GM19324 (cell line): ENCODE measurements at regions not wholly inside any gene's neighbourhood (a gene's known extent, or its start where the extent isn't known, plus 50 kb on each side); places are given as distances from the start of the nearest gene placed in this dataset.

Experiments used
- ATAC-seq: cut with Tn5 transposase; IDR thresholded peaks from one replicate; pipeline ENCODE4 v1.9.1; 2021; ENCODE audit warnings: mild to moderate bottlenecking, moderate library complexity; ENCODE audit not compliant: unreplicated experiment, low FRiP score

DNA sequence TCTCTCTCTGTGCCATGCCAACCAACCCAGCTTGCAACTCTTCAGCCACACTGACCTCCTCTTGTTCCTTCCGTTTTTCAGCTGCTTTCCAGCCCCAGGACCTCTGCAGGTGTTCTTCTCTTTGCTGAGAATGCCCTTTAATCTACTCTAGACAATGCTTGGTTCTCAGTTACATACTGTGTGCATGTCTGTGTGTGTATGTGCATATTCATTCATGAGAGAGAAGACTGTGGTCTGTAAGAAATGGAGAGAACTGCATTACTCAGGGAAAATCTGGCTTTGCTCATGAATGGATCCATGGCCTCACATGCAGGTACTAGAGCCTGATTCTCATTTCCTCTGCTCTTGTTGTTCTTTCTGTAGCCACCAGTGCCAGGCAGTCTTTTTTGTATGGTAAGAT is 636.9 kb upstream of the TENM3 start:
- no peak for ATAC-seq

DNA sequence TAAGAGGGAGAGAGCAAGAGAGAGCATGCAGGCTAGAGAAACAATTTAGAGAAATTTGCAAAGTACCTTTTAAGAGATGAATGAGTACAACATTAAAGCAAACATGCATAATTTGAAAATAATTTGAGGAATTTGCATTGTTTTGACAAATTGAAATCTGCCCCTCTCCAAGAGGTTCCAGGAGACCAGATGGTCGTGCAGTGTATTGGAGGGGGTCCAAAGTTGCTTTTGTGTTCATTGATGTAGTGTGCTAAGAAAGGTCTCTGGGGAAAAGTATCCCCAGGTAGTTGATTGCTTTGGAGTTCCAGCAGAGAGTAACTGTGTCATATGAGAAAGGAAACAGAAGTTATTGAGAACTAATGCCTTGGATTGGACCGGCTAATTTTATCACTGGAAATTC is 635.0 kb upstream of the TENM3 start:
- no peak for ATAC-seq

DNA sequence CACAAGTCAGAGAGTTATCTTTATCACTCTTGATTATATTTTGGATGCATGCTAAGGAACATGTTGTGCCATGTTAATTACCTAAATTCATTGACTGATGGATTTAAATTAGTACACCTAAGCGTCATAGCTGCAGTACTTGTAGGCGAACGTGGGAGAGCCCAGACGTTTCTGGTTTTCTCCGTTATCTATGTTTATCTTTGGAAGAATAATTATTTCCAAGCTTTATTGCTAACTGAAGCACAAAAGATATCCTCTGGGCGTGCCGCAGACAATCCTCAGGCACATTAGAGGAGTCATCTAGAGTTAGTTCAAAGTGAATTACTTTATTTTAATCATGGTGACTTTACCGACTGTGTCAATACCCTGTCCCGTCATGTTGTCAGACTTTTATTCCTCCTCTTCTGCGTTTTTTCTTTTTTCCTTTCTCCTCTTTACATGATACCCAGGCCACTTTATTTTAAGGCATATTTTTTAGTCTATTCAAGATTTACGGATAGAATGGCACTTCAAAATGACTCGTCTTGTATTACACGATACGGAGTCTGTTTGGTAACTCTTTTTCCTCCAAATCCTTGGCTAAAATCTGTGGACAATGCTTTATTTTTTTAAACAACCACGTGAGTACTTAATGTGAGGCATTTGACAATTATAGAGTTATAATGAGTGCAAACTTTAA is 632.0 kb upstream of the TENM3 start:
- ATAC-seq = no peak

DNA sequence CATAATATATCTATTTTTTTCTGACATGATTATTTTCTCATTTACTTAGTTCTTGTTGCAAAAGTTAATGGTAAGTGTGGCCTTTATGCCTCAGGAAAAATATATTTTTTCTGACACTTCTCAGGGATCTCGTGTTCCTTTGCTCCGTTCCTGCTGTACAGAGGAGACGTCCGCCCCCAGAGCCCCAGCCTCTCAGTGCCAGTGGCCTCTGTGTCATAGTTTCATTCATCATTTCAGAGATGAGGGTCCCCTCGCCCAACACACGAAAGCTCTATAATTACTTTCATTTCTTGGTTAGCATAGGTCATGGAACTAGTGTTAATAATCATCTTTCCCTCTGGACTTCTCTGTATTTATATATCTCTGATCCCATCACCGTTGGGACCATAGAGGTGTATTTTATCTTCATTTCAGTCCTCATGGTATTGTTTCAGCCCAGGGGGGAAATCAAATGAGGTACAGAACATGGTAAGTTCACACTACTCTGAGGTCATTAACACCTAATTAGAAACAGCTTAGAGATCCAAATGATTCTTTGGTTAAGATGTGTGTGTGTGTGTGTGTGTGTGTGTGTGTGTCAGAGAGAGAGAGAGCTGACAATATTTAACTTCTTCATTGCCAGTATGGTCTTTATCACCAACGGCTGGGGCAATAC is 631.1 kb upstream of the TENM3 start:
- ATAC-seq = no peak

DNA sequence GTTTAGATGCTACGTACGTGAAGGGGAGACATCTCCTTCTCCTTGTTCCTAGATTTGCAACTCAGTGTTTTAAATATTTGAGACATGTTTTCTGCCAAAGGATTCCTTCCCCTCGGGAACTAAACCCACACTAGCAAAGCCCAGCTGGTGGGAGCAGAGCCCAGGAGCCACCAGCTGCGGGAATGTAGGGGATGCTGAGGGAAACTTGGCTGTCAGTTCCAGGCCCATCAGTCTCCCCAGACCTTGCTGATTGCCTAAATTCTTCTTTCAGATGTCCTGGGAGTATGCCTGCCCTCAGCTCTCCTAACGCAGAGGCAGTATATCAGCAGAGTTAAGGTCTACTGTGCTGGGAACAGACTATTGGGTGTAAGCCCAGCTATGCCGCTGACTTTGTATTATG is 630.0 kb upstream of the TENM3 start:
- no peak for ATAC-seq

DNA sequence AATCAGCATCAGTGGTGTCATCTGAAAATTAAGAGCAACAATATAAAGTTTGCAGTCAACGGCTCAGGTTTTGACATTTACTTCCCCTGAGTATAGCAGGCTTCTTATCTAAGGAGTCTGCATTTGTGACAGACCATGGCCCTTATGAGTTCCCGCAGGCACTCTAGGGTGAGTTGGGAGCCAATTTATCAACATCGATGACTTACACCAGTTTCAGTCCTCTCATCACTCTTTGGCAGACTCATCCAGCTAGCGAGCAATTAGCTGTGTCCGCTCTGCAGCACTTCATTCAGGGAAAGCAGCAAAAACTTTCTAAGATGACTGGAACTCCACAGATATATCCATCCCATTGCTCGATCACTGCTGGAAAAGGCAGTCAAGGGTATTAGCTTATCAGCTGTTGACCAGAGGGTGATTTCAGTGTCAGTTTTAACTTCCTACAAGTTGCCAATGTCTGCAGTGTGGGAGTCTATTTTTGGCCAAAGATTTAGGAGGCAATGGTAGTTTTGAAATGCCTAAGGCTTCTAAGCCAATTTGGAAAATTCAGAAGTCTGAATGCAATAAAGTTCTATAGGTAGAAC is 625.1 kb upstream of the TENM3 start:
- no peak for ATAC-seq

DNA sequence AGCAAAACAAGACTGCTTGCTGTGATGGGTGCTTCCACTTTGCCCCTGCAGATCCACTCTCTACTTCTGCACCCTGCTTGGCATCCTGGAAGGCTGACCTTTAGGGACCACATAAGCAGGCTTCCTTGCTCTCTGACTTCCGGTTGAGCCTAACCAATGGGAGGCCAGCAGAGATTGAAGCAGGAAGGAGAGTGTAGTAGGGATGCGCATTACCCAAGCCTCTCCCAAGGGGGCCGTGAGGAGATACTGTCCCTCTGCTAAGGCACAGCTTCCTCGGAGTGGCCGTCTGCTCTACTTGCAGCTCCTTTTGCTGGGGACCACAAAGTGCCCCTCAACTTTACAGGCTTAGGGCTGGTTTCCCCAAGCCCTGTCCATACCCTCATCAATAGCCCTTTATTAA is 624.3 kb upstream of the TENM3 start:
- no peak for ATAC-seq

DNA sequence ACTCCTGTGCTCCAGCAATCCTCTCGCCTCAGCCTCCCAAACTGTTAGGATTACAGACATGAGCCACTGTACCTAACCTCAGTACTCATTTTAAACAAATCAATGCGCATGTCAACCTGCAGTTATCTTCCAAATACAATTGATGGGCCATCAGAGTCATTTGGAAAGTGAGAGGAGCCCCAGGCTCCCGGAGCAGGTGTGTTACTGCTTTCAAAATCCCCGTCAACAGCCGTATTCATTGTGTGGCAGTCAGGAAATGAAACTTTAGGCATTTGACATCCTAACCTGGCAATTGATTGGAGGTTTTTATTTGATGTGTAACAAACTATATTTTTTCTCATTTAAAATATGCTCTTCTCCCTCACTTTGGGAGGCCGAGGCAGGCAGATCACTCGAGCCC is 623.6 kb upstream of the TENM3 start:
- ATAC-seq = no peak

DNA sequence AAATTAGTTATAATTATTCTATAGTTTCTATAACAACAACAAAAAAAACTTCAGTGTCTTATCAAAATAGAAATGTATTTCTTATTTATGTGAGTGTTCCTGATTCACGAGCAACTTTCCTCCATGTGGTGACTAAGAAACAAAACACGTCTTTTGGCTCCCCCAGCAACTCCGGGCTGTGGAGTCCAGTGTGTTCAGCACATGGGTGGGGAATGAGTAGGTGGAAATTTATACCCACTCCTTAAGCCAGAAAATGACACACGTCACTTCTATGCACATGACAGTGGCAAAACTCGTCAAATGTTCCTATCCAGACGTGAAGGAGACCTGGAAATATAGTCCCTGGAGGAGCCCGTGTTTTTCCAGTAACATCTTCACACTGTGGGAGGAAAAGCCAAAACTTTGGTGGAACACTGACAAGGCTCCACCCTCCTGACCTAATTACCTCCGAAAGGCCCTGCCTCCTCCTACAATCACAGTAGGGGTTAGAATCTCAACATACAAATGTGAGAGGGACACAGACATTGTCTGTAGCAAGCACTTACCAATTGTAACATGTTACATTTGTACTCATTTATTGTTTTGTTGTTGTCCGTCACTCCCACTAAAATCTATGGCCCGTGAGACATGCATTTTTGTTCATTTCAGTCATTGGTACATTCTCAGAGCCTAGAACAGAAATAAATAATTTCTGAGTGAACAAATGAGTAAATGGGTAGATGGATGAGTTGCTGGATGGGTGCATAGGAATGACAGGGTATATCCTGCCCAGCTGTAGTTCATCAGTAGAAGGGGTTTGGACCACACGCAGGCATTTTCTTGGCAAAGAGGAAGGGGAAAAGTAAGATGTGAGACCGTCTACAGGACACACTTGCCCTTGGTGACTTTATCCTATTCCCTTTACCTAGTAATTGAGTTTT is 605.8 kb upstream of the TENM3 start:
- ATAC-seq = no peak

DNA sequence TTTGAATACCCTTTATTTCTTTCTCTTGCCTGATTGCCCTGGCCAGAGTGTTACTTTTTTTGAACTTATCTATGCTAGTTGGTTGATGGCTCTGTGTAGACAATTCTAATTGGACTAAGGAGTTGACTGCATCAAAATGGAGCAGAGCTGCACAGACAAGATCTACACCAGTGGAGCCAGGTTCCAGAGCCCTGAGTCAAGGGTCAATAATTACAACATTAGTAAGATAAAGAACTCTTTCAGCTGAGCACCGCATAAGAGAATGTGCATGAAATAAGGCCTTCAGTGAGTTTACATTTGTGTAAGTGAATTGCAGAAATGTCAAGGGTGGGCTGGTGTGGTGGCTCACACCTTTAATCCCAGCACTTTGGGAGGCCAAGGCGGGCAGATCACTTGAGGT is 599.7 kb upstream of the TENM3 start:
- no peak for ATAC-seq

DNA sequence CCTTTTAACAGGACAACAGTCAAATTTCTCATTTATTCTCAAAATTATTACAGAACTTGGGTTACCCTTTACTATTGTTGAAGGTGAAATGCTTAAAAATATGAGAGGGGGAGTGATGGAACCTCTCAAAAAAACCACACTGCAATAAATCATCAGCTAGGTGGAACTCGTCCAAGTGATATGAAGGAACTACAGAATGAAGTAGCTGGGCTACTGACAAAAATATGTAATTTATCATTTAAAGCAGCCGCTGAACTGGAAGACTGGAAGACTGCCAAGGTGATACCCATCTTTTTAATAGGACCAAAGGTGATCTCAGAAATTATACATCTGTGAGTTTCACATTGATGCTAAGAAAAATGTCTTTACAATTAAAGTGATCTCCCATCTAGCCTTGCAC is 597.7 kb upstream of the TENM3 start:
- no peak for ATAC-seq

DNA sequence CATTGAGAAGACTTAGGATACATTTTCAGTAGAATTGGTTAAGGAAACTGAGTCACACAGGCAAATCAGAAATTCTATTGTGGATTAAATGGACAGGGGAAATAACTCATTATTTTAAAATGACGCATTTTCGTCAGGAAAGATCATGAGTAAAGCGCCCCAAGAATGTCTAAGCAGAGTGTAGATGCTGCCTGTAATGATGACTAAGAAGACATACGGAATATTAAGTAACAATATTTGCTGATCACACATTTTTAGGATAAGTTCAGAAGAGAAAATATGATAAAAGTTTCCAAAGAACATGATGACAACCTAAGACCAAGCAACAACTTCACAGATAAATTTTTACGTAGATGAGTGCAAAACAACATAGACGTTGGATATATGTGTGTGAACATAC is 596.3 kb upstream of the TENM3 start:
- ATAC-seq = no peak

DNA sequence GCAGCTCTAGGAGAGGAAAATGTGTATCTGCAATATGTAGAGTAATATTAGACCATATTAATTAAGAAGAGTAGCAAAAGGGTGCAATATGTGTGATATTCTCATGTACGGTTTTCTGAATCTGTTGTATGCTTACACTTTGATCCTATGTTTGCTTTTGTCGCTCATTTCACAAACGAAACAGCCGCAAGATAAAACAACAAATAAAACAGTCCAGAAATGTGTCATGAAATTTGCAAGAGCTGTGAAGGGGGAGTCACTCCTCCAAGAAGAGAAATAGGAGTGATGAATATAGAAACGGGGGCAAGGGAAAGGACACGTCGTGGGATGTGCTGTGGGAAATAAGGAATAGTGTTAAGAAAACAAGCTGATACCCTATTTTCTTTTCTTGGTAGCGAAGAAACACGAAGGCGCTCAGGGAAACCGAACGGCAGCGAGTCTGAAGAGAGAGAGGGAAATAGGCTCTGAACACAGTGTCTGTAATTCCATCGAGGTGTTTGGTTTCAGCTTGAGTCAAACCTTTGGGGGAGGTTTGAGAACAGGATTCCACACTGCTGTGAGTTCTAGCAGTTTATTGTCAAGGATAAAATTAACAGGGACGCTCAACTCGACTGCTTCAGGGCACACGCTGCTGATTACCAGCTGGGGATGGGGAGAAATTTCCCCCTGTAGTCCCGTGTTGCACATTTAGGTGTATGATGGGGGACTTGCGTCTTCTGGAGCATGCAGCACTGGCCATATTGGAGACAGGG is 595.6 kb upstream of the TENM3 start:
- no peak for ATAC-seq

DNA sequence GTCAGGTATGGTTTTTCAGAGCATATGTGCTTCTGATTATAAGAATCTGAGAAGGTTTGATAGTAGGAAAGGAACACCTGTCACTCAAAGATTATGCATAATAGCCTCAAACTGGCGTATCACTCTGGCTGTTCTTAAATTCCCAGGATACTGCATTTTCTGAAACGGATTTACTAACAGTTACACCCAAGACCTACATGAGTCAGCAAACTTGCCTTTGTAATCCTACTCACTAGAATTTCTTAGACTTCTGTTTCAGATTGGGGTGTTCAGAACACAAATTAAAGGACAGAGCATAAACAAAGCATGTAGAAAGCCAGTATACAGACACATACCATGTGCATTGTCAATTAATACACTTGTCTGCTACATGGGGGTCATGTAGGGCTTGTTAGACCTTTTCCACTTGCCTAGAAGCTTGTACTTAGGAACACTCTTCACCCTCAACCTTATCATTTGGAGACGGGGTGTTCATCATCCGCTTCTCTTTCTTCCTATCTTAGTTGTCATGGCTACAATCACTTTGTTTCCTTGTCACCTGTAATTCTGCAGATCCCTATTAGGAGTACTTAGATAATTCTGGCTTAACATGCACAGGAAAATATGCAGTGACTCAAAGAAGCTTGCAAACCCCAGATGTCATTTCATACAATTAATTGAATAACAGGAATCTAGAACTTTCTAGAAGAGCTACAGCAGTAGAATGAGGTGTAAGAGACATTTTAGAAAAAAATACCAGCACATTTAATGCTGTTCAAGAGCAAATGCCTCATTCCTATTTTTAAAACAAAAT is 593.0 kb upstream of the TENM3 start:
- no peak for ATAC-seq

DNA sequence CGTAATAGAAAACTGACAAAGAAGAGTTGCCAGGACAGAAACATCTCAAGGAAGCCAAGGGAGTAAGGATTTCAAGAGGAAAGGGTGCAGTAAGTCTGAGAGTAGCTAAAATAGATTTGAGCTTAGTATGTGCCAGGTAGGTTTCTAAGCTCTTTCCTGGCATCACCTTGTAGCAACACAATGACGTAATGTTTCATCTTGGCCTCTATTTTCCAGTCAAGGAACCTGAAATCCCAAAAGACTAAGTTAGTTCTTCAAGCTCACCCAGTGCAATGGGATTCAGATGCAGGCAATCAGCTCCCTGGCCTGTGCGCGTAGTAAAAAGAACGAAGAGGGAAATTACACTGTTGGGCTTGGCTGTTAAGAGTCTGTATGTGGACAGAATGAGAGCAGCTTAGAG is 586.5 kb upstream of the TENM3 start:
- no peak for ATAC-seq

DNA sequence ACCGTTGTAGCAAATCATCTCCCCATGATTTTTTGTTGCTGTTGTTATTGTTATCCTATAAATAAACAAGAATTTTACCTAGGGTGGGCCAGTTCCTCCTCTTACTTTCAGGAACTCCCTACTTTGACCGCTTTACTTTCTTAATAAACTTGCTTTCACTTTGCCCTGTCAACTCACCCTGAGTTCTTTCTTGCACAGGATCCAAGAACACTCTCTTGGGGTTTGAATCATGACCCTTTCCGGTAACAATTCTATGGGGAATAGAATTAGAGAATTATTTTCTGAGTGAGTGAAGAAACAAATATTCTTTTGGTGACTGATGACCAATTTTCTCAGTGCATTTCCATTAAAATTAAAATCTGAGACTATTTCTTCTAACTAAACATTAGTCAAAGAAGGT is 584.0 kb upstream of the TENM3 start:
- ATAC-seq = no peak

DNA sequence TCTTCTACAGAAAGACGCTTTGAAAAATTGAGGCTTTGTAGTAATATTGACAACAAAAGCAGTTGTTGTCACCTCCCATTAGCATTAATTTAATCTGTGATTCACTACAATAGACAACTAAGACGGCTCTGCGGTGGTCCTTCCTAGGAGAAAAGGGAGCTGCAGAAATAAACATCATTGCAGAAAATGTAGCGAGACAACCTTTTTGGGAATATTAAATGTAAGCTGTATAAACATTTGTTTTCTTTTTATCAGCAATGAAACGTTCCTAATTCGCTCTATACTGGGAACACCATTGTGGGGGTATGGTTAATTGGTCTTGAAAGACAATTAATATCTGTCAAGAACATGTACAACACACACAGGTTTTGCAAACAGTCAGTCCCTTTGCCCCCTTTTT is 583.3 kb upstream of the TENM3 start:
- ATAC-seq = no peak

DNA sequence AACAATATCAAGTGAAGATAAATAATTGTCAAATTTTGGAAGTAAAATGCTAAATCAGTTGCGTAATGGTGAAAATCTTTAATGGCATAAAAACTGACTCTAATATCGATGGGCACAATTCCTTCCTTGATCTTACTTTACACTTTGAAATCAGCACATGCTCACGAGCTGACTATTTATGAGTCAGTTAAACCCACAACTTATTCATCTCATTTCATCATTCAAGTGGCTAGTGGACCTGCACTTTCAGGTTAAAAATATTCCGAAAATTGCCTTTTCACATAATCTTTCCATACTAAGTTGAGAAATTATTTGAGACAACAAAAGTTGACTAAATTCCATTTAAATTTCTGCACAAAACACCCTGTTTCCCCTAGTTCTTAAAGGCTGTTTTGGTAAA is 582.1 kb upstream of the TENM3 start:
- ATAC-seq = no peak

DNA sequence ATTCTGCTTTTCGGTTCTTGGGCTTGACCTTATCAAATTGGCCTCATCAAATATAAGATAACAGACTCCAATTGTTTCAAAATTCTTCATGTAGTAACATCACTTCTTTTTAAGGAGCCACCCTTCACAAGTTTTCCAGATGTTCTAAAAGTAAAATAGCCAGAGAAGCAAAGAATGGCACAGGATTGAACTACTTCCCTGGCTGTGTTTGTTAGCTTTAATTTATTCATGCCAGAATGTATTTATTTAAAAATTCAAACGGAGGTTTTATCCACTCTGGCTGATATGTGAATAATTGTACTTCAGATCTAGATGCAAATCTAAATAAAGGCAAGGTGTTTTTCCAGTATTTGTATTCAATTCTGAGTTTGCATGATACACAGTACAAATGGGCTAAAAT is 581.3 kb upstream of the TENM3 start:
- no peak for ATAC-seq

DNA sequence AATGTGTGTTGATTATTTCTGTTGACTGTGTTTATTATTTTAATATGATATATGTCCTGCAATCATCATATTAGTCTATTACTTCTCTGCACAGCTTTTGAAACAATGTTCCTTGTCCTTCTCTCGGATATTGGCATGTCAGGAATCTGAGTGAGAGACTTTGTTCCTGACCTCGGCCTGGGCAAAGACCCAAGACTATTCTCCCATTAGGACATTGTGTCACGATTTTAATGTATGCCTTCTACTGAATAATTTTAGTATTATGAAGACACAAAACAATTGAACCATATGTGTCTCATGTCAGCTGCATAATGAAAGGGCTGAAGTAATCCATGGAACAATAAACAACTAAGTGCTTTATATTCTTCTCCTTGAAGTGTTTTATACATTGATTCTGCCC is 580.8 kb upstream of the TENM3 start:
- no peak for ATAC-seq
